HG02840 (cell line): ENCODE measurements at regions not wholly inside any gene's neighbourhood (a gene's known extent, or its start where the extent isn't known, plus 50 kb on each side); places are given as distances from the start of the nearest gene placed in this dataset.

Experiments used
- ATAC-seq: cut with Tn5 transposase; IDR thresholded peaks from one replicate; pipeline ENCODE4 v1.9.1; 2021; ENCODE audit warnings: mild to moderate bottlenecking, moderate library complexity, moderate number of reproducible peaks; ENCODE audit not compliant: unreplicated experiment, low FRiP score

DNA sequence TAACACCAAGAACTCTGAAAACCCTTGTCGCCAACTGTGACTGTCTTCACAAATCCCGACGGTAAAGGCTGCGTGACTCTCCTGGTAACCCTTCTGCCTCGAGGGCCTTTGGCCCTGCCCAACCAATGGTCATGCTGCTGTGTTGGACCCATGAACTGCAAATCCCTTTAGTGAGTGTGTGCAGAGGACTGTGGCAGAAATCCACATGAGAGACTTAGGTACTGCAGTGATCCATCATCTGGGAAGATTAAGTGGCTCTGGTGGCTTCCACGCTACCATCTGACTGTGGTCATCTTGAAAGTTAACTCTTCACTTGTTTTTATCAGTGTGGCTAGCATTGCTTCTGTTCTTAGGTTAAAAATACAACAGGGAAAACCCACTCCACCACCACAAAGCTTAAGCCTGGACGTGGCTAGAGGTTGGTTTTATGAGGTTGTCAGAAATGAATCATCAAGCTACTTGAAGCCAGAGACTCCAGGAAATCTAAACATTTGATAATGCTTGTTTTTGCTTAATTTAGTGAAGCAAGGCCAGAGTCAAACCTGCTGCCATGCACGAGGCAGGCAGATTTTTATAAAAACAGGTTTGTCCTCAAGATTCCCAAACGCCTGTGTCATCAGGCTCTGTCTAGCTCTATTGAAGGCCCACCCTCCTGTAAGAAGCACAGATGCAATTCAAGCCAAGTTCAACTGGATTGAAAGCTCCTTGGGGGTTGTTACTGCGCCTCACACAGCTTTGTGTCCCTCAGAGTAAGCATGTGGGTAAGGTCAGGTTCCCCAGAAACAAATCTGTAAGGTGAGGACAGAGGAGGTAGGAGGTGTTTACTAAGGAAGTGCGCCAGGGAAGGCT, 52.7 kb upstream of the ERCC6L2 start:
- ATAC-seq, result peak; percentile 88

DNA sequence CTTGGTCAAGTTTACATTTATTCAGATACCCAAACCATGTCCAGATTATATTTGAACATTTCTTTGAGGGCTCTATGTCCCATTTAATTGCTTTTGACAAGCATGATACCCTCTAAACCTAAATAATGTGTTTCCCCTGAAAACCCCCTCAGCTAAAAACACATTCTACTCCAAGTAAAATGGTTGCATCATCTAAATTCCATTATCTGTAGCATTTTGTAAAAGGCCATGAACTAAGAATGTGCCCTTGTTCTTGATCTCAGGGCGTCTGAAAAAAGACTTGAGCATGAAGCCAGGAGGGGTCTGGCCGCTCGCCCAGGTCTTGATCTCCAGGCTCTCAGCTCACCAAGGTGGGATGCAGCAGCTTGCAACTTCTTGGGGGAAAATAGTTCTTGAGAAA, 53.5 kb upstream of the ERCC6L2 start:
- no peak for ATAC-seq

DNA sequence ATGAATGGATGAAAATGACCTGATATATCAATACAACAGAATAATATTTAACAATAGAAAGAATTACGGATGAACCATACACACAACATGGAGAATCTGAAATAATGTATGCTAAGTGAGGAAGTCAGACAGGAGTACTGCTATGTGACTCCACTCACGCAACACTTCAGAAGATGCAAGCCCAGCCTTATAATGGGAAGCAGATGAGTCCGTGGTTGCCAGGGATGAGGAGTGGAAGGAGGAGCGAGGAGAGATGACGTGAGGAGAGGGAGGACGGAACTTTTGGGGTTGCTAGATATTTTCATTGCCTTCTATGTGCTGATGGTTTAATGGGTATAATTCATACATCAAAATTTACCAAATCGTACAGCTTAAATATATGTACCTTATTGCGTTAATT, 55.4 kb upstream of the ERCC6L2 start:
- ATAC-seq, result no peak

DNA sequence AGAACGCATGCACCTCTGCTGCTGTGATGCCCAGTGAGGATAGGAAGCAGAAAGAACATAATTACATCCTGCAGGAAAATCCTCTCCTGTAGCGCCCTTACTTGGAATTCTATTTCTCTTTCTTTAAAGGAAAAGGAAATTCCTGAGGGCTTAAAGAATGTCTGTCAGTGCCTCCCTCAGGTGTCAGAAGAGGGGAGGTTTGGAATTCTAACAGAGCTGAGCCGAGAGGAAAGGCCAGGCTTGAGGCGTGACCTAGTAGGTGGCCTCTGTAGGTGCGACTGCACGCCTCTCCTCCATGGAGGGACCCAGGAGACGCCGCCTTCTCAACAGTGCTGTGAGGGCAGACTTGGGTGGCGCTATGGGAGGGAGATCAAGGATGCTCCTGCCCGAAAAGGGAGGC, 55.9 kb upstream of the ERCC6L2 start:
- no peak for ATAC-seq

DNA sequence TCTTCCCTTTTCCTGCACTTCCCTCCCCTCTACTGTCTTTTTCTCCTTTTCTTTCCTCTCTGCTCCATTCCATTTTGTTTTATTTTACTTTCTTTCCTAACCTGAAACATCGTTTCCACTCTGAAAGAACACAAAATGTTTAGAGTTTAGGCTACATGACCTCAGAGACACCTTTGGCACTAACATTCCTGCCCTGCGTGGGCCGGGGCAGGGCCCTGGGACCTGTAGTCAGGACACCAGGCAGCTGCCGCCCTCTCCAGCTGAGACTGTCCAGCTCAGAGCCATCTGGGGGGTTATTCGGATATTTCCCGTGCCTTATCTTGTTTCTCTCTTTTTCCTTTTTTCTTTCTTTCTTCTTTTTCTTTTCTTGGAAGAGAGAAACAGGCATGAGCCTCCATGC, 58.3 kb upstream of the ERCC6L2 start:
- no peak for ATAC-seq

DNA sequence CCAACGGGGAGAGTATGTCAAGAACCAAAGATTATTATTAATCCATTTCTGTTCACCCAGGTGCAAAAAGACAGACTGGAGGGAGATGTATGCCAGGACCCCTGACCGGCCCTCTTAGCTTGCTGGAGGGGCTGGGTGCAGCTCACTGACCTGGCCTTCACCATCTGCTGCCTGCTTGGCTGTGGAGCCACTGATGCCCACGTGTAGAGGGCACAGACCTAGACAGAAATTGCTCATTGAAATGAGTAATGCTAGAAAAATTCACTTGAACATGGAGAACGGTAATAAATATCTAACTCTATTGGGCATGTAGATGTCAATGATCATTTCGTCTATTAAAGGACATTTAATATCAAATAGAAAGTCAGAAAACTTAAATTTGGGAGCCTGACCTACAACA, 58.8 kb upstream of the ERCC6L2 start:
- ATAC-seq, result no peak

DNA sequence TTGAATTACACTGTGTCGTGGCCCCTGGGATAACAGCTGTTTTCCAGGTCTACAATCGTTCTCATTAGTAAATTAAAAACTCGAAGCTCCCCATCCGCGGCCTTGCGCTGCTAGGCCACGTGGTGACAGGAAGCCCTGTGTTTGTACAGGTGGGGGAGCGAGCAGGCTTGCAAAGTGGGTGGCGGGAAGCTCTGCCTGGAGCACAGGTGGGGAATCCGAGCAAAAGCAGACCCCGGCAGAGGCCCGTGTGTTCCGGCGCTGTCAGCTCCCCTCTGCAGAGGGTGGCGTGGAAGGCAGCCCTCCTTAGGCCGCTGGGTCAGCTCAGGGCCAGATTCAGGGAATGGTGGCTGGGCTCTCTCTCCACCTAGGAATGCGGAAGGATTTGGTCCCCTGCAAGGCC, 59.5 kb upstream of the ERCC6L2 start:
- ATAC-seq, result no peak

DNA sequence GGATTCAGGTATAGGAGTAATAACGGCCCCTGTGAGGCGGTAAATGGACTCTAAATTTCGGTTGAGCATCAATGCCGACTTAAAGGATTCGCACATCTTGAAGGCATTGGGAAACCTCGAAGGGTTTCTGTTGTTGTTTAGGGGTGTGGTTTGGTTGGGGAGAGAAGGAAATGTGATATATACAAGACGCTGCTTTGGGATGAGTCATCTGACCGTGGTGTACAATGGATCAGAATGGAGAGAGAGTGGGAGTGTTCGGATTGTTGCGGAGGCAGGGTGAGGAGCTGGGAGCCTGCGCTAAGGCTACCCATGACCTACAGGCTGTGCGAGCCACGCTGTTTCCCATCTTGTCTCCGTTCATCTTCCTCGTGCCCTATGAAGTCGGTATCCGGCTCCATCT, 60.4 kb upstream of the ERCC6L2 start:
- no peak for ATAC-seq

DNA sequence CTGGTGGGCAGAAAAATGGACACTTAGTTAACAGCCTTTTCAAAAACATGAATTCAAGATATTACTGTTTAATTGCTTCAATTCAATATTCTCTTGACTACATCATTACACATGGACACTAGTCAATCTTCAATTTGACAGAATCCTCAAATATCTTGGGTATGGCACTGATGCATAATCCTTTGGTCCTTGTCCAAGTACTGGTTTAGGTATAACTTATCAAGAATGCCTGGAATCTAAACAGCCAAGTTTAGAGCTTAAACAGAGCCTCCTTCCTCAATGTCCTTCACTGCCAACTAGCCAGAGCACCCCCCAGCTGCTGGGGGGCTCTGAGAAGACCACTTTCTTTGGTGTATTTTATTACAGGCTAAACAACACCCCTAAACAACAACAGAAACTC, 61.6 kb upstream of the ERCC6L2 start:
- ATAC-seq, result no peak

DNA sequence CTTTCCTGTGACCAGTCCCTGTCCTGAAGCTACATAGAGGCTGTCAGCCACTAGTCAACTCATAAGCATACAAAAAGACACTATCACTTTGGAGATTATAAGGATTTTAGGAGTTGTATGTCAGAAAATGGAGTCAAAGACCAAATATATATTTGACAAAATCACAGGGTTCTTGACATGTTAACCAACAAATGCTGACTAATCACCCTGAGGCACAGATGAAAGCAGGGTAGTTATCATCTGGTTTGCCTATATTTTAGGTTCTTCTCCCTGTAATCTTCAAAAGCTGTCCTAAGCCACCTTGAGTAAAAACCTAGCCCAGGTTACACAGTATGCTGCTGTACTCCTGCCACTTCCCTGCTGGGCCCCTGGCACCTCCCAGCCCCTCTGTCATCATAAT, 64.7 kb upstream of the ERCC6L2 start:
- no peak for ATAC-seq

DNA sequence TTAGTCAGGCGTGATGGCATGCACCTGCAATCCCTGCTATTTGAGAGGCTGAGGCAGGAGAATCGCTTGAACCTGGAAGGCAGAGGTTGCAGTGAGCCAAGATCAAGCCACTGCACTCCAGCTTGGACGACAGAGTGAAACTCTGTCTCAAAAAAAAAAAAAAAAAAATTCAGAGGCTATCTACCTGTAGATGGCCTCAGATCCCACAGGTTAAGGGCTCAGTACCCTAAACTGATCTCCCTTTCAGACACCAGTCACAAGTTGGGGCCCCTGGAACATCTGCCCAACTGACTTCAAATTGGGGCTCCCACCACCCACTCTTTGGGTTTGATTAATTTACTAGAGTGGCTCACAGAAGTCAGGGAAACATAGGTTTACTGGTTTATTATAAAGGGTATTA, 65.4 kb upstream of the ERCC6L2 start:
- no peak for ATAC-seq

DNA sequence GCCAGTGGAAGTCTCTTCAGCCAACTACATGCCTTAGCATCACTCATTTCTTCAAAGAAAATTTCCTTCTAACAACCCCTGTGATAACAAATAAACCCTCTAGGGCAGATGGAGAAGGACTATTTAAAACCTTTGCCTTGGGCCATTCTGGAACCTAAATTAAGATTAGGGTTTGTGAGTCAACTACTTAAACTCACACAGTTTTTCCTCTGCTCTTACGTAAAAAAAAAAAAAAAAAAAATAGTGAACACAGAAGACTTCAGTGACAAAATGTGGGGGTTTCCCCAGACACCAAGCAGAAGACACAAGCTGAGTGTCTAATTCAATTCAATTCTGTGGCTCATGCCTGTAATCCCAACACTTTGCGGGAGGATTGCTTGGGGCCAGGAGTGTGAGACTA, 65.8 kb upstream of the ERCC6L2 start:
- ATAC-seq, result no peak

DNA sequence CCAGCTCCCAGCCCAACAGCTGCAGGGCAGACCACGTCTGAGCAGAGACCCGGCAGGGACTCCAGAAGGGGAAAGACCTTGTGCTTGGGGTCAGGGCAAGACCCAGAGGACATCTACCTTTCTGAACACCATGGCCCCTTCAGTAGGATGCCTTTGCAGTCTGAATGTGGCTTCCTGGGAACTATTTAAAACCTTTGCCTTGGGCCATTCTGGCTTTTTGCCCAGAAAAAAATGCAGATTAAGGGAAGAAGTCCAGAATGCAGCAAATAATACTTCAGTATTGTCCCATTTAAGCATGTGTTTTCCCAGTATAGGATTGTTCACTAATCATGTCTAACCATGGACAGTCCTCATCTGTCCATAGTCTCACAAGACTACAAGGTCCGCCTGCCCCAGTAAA, 67.5 kb upstream of the ERCC6L2 start:
- no peak for ATAC-seq

DNA sequence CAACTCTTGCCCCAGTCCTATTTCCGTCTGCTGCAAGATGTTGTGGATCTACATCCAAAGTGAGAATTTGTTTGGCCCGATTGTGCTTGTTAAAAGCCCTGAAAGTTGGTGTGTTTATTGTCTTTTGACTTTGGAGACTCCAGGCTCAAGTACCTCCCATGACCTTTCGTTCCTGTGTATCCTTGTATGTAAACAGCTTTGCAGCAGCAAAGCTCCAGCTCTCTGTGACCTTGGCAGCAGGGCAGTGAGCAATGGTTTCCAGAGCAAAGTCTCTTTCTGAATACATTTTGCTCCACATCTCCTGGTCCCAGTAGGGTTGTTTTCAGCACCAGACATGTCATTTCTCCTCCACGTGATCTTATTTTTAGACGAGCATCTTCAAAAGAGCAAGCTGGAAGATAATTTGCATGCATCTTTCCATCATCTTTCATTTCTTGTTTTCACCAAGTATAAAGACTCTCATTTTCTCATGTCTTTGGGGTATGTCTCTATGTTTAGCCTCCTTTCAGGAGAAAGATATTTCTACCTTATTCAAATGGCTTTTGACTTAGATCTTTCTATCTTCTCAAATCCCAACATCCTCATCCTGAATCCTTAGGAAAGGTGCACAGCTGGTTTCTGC, 68.1 kb upstream of the ERCC6L2 start:
- no peak for ATAC-seq

DNA sequence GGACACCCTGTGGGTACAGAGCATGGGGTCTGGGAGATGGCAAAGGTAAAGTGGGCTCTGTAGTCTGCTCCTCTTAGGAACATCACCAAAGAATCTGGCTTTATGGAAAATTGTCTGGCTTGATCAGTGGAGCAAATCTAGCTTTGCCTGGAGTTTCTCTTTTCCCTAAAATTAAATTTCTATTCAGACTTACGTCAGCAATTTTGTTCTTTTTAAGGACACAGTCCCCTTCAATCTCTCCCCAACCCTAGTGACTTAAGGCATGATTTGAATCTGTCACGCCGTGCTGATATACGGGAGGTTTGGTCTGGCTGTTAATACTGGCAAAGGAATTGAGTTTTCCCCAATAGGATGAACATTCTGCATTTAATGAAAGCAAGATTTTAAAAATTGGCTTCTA, 72.3 kb upstream of the ERCC6L2 start:
- ATAC-seq, result no peak

DNA sequence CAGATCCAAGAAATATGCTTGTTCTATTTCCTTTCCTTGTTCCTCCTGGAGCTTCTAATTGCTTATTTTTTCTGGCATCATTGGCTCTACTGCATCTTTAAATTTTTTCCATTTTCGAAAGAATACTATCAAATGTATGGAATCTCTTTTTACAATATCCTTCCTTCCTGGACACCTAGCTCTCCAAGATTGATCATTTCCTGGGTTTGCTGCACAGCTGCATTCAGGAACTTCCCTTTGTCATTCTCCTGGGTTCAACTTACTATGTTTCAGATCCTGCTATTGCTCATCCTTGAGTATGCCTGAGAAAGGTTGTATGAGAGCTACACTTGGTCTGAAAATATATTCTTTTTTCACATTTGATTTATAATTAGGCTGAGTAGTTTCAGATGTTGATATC, 73.7 kb upstream of the ERCC6L2 start:
- no peak for ATAC-seq

DNA sequence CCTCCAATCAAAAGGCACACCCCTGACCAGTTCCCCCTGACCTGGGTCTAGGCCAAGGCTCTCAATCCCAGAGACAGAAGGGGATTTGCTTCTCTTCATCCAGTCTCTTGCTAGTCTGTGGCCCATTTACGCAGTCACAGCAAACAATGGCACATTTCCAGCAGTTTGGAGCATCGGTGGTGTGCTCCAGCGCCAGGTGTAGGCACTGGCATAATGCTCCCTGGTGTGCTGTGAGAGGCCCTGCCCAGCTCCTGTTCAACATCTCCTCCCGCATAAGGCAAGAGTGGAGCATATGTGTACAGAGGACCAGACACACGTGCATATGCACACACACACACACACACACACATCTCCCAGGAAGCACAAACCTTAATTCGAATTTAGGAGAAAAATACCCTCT, 79.5 kb upstream of the ERCC6L2 start:
- ATAC-seq, result no peak

DNA sequence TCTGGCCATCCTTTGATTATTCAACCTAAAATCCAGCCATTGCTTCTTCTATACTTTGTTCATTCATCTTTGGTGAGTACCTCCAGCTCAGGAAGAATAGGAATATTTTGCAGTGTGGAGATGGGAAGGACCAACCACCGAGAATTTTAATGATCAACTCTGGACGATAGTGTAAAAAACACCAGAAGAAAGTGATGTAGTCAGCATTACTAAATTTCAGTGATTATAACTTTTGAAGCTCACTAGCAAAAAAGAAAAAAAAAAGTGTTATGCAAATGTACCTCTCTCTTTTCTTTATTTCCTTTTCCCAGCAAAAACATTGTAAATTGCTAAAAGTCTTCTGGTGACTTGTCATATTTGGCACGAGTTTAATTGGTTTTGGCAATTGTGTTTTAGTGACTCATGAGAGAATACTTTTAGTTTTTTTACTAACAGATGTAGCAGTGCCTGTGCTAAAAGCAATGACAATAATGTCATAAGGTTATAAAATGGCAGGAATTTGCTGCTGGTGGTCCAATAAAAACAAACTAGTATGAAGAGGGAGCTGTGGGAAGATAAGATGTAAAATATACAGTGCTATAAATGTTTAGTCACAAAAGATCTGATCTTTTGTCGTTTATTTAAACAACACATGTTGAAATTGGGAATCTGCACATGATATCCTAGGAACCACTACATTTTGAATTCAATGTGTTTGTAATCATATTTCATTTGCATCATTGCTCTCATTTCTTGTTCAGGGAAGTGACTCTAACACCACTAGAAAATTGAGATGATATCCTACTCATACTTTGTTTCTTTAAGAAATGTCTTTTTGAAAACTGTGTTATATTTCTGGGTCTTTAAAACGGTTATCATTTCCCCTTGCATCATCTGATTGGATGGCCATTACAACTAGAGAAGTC, 81.3 kb upstream of the ERCC6L2 start:
- ATAC-seq, result no peak

DNA sequence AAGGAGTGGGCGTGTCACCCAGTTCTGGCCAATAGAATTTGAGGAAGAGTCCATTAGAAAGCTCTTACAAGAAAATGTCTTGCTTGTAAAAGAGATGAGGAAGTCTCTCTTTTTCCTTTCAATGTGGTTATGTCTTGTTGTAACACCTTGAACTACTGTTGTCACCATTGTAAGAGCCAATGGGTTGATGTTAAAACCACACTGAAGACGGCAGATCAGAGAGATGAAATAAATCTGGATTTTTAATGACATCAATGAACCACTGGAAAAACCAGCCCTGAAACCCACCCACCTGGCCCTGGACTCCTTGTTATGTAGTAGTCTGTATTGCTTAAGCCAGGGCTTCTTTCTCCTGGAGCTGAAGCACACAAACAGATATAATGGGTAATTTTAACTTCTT, 83.8 kb upstream of the ERCC6L2 start:
- no peak for ATAC-seq

DNA sequence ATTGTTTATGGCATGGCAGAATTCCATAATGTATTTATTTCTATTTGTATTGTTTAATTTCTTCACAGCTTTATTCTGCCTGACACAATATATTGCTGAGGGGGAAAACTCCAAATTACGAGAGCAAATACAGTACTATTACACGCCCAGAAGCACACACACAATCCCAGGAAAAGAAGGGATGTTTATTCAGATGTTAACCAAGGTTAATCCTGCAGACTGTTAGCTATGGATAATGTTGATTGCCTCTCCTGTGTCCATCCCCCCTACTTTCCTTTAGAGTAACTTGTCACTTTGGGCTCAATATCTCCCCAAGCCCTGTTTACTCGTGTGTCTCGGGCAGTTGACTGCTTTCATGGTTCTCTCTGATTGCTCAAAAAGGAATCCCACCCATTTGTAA, 84.2 kb upstream of the ERCC6L2 start:
- no peak for ATAC-seq

DNA sequence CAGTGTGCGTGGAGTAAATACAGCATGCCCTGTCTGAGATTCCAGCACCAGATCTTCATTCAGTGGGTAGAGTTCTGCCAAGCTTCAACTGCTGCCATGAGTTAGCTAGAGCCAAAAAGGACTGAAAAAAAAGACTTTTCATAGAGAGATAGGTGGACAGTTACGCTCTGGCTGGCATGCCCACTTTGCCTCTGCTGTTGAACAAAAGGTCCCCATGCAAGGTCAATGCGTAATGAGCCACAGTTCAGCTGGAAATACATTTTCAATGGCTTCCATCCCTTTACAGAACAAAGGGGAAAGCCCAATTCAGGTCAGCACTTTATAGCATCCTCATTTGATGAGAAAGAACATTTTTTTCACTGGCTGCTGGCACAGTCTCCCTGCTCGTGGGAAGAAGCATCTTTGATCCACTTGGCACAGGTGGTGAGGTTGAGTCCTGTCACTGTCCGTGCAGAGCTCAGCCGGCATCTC, 86.9 kb upstream of the ERCC6L2 start:
- ATAC-seq, result no peak
